HCT116 (cell line): ENCODE measurements at regions not wholly inside any gene's neighbourhood (a gene's known extent, or its start where the extent isn't known, plus 50 kb on each side); places are given as distances from the start of the nearest gene placed in this dataset.

ENCODE experiments used
- ATAC-seq: fragments of 200-7000 bp; cut with Tn5 transposase; 2 replicates; pipeline ENCODE4 v1.9.1; 2020; ENCODE audit warnings: mild to moderate bottlenecking, moderate library complexity
- BruUV-seq: library from RNA; stranded (reverse); fragments of 400-500 nt; replicated peaks from 2 replicates; lab custom pipeline; 2021; lab: Mats Ljungman, UMichigan
- CTCF ChIA-PET: fragments of 300-600 bp; sonication (Branson Sonifier 250); formaldehyde crosslinking; loops from one replicate; lab custom pipeline; 2021; ENCODE audit warnings: antibody characterized with exemption; lab: Charles Lee
- POLR2A ChIA-PET: fragments of 300-600, 350-600 bp; sonication (Branson Sonifier 250); formaldehyde crosslinking; loops from one replicate; lab custom pipeline; 2021; ENCODE audit warnings: antibody characterized with exemption; lab: Charles Lee
- RAD21 ChIA-PET, 2 experiments: fragments of 300-600 bp; sonication (Branson Sonifier 250); formaldehyde crosslinking; loops; one replicate each; lab custom pipeline; 2023; ENCODE audit warnings: low total read pairs in 2 of 2; ENCODE audit not compliant: uncharacterized antibody in 2 of 2, unreplicated experiment in 2 of 2, low non-redundant PET in 1 of 2; lab: Charles Lee
- DNase-seq: peaks from one replicate; pipeline ENCODE4 v3.0.0-alpha.2; 2010; ENCODE audit warnings: low read depth, low spot score
- H2AFZ ChIP-seq: fragments of 200-600 bp; shearing (Covaris generic), sonication (generic); 2 replicates; pipeline ENCODE4 v1.6.1; 2017; ENCODE audit warnings: low read depth, mixed run types, mixed read lengths, antibody characterized with exemption, low read length; ENCODE audit not compliant: poor library complexity, severe bottlenecking
- H3K27ac ChIP-seq: 2 replicates; pipeline ENCODE4 v1.5.1; 2012; ENCODE audit warnings: low read depth, low read length
- H3K27me3 ChIP-seq: fragments of 200-600 bp; sonication (generic); 2 replicates; pipeline ENCODE4 v1.6.1; 2016; ENCODE audit warnings: mixed run types, low read length, mixed read lengths; ENCODE audit not compliant: insufficient read depth
- H3K36me3 ChIP-seq, 2 experiments: fragments of 200-500 bp in 1 of 2; fragments of 200-600 bp in 1 of 2; sonication (Bioruptor generic) in 1 of 2; sonication (generic) in 1 of 2; 2 replicates each; pipeline versions ENCODE4 v1.5.1 to v1.6.1; 2014 to 2016; ENCODE audit warnings: low read length in 2 of 2, inconsistent platforms in 1 of 2, mixed read lengths in 1 of 2, mixed run types in 1 of 2; ENCODE audit not compliant: insufficient read depth in 2 of 2, control insufficient read depth in 1 of 2
- H3K4me1 ChIP-seq, 2 experiments: fragments of 200-600 bp in 1 of 2; sonication (generic) in 1 of 2; 2 replicates each; pipeline versions ENCODE4 v1.5.1 to v1.6.1; 2012 to 2017; ENCODE audit warnings: low read length in 2 of 2, inconsistent platforms in 1 of 2, mild to moderate bottlenecking in 1 of 2, mixed read lengths in 1 of 2, mixed run types in 1 of 2, moderate library complexity in 1 of 2; ENCODE audit not compliant: insufficient read depth in 2 of 2, control insufficient read depth in 1 of 2
- H3K4me2 ChIP-seq: fragments of 200-600 bp; sonication (generic); 2 replicates; pipeline ENCODE4 v1.6.1; 2017; ENCODE audit warnings: mixed run types, low read length, mixed read lengths
- H3K4me3 ChIP-seq, 2 experiments: fragments of 200-600 bp in 1 of 2; sonication (generic) in 1 of 2; replicated peaks in 1 of 2; 2 replicates each; pipeline ENCODE4 v1.5.1; 2011 to 2016; ENCODE audit warnings: low read length in 2 of 2, control low read depth in 1 of 2, low read depth in 1 of 2, mild to moderate bottlenecking in 1 of 2, mixed read lengths in 1 of 2, mixed run types in 1 of 2
- H3K79me2 ChIP-seq: fragments of 200-600 bp; sonication (generic); 2 replicates; pipeline ENCODE4 v1.6.1; 2017; ENCODE audit warnings: mild to moderate bottlenecking, mixed run types, low read length, moderate library complexity, mixed read lengths; ENCODE audit not compliant: insufficient read depth
- H3K9ac ChIP-seq: fragments of 200-600 bp; sonication (generic); 2 replicates; pipeline ENCODE4 v1.6.1; 2016; ENCODE audit warnings: low read length, mixed read lengths
- H3K9me2 ChIP-seq: fragments of 200-600 bp; sonication (generic), shearing (Covaris generic); 2 replicates; pipeline ENCODE4 v1.6.1; 2017; ENCODE audit warnings: mixed run types, mild to moderate bottlenecking, moderate library complexity; ENCODE audit not compliant: insufficient read depth
- H3K9me3 ChIP-seq, 2 experiments: fragments of 200-500 bp in 1 of 2; fragments of 200-600 bp in 1 of 2; sonication (Bioruptor generic) in 1 of 2; sonication (generic) in 1 of 2; 2 replicates each; pipeline ENCODE4 v1.6.1; 2014 to 2017; ENCODE audit warnings: low read length in 2 of 2, mixed read lengths in 2 of 2, inconsistent platforms in 1 of 2, low read depth in 1 of 2, mild to moderate bottlenecking in 1 of 2, mixed run types in 1 of 2, moderate library complexity in 1 of 2; ENCODE audit not compliant: control insufficient read depth in 1 of 2, insufficient read depth in 1 of 2
- H4K20me1 ChIP-seq: fragments of 200-600 bp; sonication (generic), shearing (Covaris generic); 2 replicates; pipeline ENCODE4 v1.6.1; 2017; ENCODE audit warnings: mixed run types, mild to moderate bottlenecking, moderate library complexity; ENCODE audit not compliant: insufficient read depth
- CBX3 ChIP-seq: IDR thresholded peaks from 2 replicates; pipeline ENCODE4 v1.6.1; 2012; ENCODE audit warnings: low read depth
- CEBPB ChIP-seq: IDR thresholded peaks from 2 replicates; pipeline ENCODE4 v1.6.1; 2012; ENCODE audit warnings: low read depth
- EGR1 ChIP-seq: IDR thresholded peaks from 2 replicates; pipeline ENCODE4 v1.6.1; 2012; ENCODE audit warnings: low read depth
- ELF1 ChIP-seq: IDR thresholded peaks from 2 replicates; pipeline ENCODE4 v1.6.1; 2012; ENCODE audit warnings: low read depth, borderline replicate concordance
- EZH2 ChIP-seq: fragments of 200-600 bp; sonication (generic); IDR thresholded peaks from 2 replicates; pipeline ENCODE4 v1.6.1; 2017; ENCODE audit warnings: antibody characterized with exemption, mixed run types
- EZH2phosphoT487 ChIP-seq: fragments of 200-600 bp; IDR thresholded peaks from 2 replicates; pipeline ENCODE4 v1.6.1; 2018; ENCODE audit warnings: antibody characterized with exemption, borderline replicate concordance
- FOSL1 ChIP-seq: IDR thresholded peaks from 2 replicates; pipeline ENCODE4 v1.6.1; 2012; ENCODE audit warnings: low read depth
- JUND ChIP-seq: IDR thresholded peaks from 2 replicates; pipeline ENCODE4 v1.6.1; 2012
- MAX ChIP-seq: IDR thresholded peaks from 2 replicates; pipeline ENCODE4 v1.6.1; 2012
- POLR2A ChIP-seq: IDR thresholded peaks from 2 replicates; pipeline ENCODE4 v1.7.0; 2011; ENCODE audit warnings: borderline replicate concordance; ENCODE audit not compliant: insufficient read depth, insufficient read length; ENCODE audit errors: extremely low read depth
- POLR2AphosphoS5 ChIP-seq: IDR thresholded peaks from 2 replicates; pipeline ENCODE4 v1.6.1; 2011; ENCODE audit warnings: mild to moderate bottlenecking, low read depth, low read length, moderate library complexity
- REST ChIP-seq: IDR thresholded peaks from 2 replicates; pipeline ENCODE4 v1.6.1; 2012; ENCODE audit warnings: low read depth
- SIN3A ChIP-seq: IDR thresholded peaks from 2 replicates; pipeline ENCODE4 v1.6.1; 2012; ENCODE audit warnings: low read depth
- SRF ChIP-seq: IDR thresholded peaks from 2 replicates; pipeline ENCODE4 v1.6.1; 2012; ENCODE audit warnings: low read depth
- YY1 ChIP-seq: IDR thresholded peaks from 2 replicates; pipeline ENCODE4 v1.6.1; 2011; ENCODE audit warnings: low read length, low read depth, moderate library complexity, mild to moderate bottlenecking; ENCODE audit not compliant: insufficient replicate concordance; ENCODE audit errors: extremely low read depth
- ZFX ChIP-seq: fragments of 450-650 bp; IDR thresholded peaks from 2 replicates; pipeline ENCODE4 v1.6.1; 2017
- intact Hi-C: fragments of 100-400 bp; cut with micrococcal nuclease; formaldehyde crosslinking; loops from 2 replicates; pipeline ENCODE4 v1.10.0; 2022
- TF ChIP-seq, protein P1 (sequence below), 3 experiments: fragments of 200-600 bp in 1 of 3; sonication (generic) in 1 of 3; IDR thresholded peaks in 2 of 3; conservative IDR thresholded peaks in 1 of 3; 2 replicates each; pipeline ENCODE4 v1.5.1; 2012 to 2017; ENCODE audit warnings: low read depth in 2 of 3, low read length in 2 of 3, antibody characterized with exemption in 1 of 3, borderline replicate concordance in 1 of 3, control low read depth in 1 of 3, mild to moderate bottlenecking in 1 of 3, mixed read lengths in 1 of 3, mixed run types in 1 of 3, moderate library complexity in 1 of 3; ENCODE audit not compliant: insufficient read depth in 1 of 3

DNA sequence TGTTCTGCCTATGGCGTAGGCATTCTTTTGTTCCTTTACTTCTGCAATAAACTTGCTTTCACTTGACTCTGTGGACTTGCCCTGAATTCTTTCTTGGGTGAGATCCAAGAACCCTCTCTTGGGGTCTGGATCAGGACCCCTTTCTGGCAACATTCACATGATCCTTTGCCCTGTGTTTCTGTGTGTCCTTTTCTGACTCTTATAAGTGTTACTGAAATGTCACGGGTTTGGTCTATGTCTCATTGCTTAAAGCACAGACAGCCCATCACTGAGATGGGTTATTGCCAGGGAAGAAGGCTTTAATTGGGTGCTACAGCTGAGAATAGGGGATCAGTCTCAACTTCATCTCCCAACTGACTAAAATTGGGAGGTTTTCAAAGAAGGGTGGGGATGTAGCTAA lies 110.9 kb upstream of the XPO1 start:
- H2AFZ ChIP-seq: no peak overlapping the region
- RAD21 ChIA-PET: no interaction called here
- CTCF ChIA-PET: no interaction called here
- TF ChIP-seq POLR2A (no peak), POLR2AphosphoS5 (no peak), CBX3 (no peak), JUND (no peak), CEBPB (no peak), FOSL1 (no peak), EZH2phosphoT487 (no peak), EGR1 (no peak), EZH2 (no peak), REST (no peak), SIN3A (no peak), ELF1 (no peak), ZFX (no peak), SRF (no peak), MAX (no peak), YY1 (no peak)
- TF ChIP-seq, protein P1, sequence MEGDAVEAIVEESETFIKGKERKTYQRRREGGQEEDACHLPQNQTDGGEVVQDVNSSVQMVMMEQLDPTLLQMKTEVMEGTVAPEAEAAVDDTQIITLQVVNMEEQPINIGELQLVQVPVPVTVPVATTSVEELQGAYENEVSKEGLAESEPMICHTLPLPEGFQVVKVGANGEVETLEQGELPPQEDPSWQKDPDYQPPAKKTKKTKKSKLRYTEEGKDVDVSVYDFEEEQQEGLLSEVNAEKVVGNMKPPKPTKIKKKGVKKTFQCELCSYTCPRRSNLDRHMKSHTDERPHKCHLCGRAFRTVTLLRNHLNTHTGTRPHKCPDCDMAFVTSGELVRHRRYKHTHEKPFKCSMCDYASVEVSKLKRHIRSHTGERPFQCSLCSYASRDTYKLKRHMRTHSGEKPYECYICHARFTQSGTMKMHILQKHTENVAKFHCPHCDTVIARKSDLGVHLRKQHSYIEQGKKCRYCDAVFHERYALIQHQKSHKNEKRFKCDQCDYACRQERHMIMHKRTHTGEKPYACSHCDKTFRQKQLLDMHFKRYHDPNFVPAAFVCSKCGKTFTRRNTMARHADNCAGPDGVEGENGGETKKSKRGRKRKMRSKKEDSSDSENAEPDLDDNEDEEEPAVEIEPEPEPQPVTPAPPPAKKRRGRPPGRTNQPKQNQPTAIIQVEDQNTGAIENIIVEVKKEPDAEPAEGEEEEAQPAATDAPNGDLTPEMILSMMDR (IDR thresholded peaks at IDR 0.05 in 2 of 3, conservative IDR thresholded peaks at IDR 0.05 in 1 of 3; ENCODE audit: borderline replicate concordance in 1 of 3, insufficient read depth in 1 of 3, low read depth in 2 of 3, low read length in 2 of 3): no peak
- H3K9me2 ChIP-seq: no peaks in the 10 kb centered on the region
- H3K9me3 ChIP-seq: peaks cover 0 to 10% of the 10 kb centered on the region in 2 experiments; a peak in 2 of 4 replicates
- BruUV-seq: no TSS peak
- DNase-seq: no peak
- H3K4me3 ChIP-seq: no peak overlapping the region
- no peak overlapping the region for H3K4me2 ChIP-seq
- no peak overlapping the region for H3K9ac ChIP-seq
- ATAC-seq: no peak
- no peaks in the 10 kb centered on the region for H4K20me1 ChIP-seq
- H3K27ac ChIP-seq: no peak overlapping the region
- POLR2A ChIA-PET: no interaction called here
- no peaks in the 10 kb centered on the region for H3K36me3 ChIP-seq
- H3K27me3 ChIP-seq: no peaks in the 10 kb centered on the region
- H3K4me1 ChIP-seq: no peaks in the 10 kb centered on the region
- H3K79me2 ChIP-seq: no peaks in the 10 kb centered on the region
- intact Hi-C loops: no loop called here
